HG03139 (cell line): ENCODE measurements at regions not wholly inside any gene's neighbourhood (a gene's known extent, or its start where the extent isn't known, plus 50 kb on each side); places are given as distances from the start of the nearest gene placed in this dataset.

Experiments
- ATAC-seq: cut with Tn5 transposase; IDR thresholded peaks from one replicate; pipeline ENCODE4 v1.9.1; 2021; ENCODE audit not compliant: unreplicated experiment

DNA sequence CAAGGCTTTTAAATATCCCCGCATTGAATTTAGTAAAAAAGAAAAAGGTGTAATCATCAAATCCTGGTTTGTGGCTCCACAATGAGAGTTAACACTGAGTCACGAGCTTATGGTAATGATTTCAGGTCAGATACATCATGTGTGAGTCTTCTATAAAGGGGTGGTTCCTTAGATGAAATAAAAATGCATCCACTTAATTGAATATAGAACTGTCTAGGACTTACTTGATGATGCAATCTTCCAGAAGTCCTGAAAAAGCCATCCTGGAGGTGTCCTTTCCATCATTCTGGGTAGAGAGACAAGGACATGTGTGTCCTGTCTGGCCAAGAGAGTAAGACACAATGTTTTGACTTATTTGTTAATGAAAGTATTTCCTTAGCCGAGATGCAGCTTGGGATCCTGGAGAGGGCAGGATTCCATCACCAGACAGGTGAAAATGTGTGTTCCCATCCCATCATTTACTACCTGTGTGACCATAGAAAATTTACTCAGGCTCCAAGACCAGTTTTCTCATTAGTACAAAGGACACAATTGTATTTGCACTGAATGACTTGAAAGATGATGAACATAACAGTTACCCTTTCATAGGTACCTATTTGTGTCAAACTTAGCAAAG is 1539.8 kb upstream of the PIK3C3 start:
- ATAC-seq, result no peak

DNA sequence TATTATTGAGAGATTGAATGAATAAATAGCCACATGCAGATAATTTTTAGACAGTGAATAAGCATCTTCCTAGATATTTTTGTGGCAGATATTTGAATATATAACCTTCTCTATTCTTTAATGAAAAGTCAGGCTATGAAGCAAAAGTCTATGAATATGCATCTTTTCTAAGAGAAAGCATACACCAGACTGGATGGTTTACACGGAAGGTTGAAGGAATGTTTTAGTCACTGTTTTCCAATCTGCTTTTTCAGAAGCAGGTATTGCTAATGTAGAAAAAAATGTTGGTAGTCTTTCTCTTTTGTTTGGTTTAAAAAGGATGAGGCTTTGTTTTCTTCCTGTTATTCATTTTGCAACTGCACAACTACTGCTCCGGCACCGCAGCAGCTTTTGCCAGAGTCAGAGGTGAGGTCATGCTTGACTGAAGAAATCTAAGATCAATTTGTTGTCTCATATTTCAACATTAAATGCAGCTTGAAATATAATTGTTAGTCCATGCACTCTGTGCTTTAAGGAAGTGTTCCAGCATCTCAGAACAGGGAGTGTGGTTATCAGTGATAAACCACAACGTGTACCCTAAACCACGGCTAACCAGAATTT is 1540.8 kb upstream of the PIK3C3 start:
- ATAC-seq, result no peak

DNA sequence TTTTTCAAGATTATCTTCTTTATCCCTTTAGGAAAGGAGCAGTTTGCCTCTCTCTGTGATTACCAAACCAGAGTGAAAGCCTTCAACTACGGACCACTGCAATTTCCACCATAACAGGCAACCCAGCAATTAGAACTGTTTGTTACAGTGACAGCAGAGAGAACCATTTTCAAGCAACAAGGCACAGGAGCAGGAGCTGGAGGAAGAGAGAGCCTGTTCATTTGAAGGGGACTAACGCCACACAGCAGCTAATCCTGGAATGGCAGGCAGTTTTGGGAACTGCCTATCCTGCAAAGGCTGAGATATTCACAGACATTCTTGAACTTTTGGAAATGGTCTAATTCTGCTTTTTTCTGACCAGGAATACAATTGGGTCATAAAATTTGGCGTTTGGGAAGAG is 1541.9 kb upstream of the PIK3C3 start:
- ATAC-seq, result no peak

DNA sequence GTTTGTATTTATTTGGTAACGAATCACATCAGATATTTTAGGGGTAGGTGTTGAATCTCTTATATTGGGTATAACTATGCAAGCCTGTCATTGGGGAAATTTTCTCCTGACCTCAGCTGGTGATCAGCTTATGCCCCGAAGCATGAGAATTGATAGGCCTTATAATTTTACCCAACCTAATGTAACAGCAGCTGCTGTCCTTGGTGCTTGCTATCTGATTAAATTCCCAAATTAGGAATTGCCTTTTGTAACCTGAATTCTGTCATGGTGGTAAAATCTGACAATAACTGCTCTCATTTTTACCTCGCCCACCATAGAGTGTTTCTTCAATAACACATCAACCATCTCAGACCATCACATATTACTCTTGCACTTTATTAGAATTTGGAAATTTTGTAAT is 1542.6 kb upstream of the PIK3C3 start:
- ATAC-seq, result no peak

DNA sequence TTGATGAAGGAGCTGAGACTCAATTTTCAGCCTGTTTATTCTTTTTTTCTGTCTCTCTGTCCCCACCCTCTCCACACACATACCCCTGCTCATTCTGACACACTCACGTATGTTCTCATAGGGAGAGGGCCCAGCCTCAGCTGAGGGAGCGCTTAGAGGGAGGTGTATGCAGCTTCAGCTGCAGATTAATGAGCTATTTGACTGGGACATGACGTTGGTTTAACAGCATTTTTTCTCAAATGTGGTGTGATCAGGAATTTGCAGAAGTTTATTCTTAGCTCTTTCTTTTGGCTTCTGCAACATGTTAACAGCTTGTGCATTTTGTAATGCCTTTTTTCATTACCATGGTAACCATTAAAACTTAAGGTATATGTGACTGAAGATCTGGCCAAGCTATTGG is 1547.1 kb upstream of the PIK3C3 start:
- ATAC-seq, result no peak

DNA sequence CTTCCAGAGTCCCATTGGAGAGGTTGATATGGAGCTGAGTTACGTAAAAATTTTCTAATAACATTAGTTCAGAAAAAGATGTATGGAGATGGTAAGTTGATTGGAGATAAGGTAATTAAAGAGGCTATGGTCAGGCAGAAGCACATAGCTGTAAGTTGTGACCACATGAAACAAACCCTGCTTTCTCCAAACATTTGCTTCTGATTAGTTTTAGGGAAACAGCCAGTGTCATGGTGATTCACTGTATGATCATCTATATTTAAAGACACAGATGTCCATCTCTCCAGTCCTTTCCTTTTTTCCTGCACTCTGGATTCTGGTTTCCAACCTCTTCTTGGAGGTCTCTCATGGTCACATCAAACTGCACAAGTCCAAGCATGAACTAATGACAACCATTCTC is 1550.8 kb upstream of the PIK3C3 start:
- ATAC-seq, result no peak

DNA sequence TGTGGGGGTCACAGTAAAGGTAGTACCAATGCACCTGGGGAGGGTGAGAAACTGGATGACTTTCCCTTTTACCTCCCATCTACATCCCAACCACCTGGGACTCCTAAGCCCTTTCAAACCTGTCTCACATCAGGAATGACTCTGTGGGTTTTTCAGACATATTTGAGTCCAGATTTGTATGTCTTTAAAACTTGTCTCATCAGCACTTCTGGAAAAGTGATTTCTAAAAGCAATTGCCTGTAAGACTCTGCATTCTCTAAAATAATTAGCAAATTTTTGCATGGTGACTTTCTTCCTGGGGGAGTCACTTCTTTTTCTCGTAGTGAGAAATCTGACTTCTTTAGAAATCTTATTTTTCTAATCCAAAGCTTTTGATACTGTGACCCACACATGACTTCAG is 1553.0 kb upstream of the PIK3C3 start:
- no peak for ATAC-seq

DNA sequence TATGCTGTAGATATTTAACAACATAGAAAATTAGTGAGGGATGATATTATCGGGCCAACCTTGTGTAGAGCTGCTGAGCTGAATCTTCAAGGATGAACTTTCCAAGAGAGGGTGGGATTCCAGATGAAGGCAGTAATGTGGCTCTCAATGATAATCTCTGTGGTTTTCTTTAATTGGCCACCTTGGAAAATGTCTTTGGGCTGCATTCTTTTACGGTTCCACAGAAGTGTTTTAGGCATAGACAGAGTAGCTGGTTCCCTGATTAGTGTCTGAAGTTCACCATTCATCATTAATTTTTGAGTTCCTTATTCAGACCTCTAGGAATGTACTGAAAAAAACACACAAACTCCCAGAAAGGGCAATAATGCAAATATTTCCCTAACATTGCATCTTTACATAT is 1566.9 kb upstream of the PIK3C3 start:
- no peak for ATAC-seq

DNA sequence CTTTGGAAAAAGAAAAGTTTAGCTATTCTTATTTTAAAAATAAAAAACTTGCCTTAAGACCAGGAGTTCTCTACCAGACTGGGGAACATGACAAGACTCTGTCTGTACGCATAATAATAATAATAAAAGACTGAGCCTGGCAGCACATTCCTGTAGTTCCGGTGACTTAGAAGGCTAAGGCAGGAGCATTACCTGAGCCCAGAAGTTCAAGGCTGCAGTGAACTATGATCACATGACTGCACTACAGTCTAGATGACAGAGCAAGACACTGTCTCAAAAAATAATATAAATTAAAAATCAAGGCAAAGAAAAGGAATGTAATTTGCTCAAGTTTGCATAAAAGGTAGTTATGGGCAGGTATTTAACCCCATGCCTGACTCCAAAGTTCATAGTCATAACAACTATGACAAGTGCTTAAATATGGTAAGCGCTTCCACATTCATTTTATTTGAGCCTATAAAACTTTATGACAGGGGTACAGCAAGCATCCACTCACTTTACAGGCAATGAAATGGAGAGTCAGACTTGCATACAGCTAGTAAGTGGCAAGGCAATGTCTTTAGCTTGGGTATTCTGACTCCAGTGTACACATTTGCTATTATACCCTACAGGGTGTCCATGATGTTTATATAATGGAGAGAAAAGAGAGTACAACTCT is 1567.8 kb upstream of the PIK3C3 start:
- no peak for ATAC-seq

DNA sequence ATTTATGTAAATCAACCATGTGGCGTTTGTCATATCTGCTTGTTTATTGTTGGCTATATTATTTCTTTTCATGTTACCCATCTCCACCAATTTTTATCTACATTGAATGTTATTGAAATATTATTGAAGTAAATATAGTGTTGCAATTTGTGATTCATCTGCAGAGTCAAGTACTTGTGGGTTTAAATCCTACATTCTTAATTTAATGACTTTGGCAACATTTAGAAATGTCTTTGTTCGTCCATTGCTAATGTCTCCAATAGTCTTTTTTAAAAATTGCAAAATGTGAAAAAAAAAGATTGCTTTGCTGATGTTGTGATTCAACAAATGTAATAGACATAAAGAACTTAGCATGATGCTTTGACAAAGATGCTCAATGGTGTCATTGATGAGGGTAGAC is 1572.8 kb upstream of the PIK3C3 start:
- no peak for ATAC-seq

DNA sequence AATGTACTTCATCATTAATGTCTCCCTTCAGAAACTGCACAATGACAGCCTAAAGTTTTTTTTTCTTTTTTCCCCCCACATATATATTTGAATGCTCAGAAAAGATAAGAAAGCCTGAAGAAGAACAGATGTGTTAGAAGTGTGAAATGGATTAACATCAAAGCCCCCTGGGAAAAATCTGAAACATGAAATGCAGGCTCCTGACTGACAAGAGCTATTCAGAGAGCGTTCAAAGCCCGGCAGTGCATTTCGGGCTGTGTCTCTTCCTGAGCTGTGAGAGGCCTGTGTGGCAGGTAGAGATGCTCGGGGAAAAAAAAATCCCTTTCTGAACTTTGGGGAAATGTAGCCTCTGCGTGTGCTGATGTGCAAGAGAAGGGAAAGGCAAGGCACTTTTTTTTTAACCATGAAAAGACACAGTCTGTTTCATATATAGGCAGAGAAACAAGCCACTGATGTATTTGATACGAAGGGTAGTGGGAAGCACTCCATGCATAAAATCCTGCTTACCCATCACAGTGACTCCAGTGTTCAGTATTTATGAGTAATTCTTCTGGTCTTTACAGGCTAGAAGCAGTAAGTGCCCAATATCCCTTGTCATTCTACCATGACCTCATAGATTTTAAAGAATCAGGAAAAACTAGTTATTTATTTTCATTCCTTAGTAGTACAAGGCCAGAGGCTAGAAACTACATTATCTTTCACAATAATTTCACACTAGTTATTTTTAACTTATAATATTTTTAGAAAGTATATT is 1574.2 kb upstream of the PIK3C3 start:
- ATAC-seq, result no peak

DNA sequence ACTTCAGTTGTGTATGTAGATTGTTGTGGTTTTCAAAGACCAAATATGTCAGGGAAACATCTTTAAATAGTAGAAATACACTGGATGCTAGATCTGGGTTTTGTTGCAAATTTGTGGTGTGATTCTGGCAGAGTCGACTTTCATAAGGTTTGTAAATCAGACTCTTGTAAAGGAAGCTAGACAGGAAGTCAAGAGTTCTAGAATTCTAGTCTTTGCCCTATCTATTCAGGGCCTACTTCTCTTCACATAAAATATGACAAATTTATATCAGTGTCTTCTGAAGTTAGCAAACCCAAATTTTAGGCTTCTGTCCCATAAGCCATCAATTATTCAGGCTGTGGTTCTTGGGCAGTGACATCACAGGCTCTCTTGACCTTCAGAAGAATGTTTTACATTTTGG is 1579.2 kb upstream of the PIK3C3 start:
- no peak for ATAC-seq

DNA sequence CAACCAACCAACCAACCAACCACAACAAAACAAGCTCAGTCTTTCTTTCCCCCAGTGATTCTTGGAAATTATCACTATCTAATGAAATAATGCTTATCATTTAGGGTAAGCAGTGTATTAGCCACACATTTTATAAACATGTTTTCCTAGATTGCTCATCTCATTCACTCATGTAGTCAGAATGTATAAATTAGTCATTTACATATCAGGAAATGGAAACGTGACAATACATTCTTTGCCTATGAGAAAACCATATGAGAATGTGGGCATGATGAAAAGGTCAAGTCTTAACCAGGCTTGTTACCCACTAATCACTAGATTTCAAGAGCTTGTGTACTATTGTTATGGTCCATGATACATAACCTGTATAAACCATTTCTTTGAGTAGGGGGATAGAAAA is 1583.4 kb upstream of the PIK3C3 start:
- no peak for ATAC-seq

DNA sequence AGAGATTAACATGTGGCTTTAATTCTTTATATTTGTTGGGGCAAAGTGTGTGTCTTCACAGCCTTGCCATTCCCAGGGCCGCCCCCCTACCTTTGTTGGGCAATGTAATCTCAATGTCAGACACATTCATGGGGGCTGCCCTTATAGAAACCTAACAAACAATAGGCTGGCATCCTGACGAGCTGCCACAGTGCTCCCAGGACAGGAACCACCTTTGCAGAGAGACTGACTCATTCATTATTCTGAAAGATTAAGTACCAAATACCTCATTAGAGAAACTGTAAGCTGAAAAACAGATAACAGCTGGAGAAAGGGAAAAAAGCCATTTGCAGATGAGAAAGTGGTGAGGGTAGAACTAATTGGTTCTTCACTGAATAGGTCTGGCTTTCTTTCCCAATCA is 1587.5 kb upstream of the PIK3C3 start:
- ATAC-seq, result no peak

DNA sequence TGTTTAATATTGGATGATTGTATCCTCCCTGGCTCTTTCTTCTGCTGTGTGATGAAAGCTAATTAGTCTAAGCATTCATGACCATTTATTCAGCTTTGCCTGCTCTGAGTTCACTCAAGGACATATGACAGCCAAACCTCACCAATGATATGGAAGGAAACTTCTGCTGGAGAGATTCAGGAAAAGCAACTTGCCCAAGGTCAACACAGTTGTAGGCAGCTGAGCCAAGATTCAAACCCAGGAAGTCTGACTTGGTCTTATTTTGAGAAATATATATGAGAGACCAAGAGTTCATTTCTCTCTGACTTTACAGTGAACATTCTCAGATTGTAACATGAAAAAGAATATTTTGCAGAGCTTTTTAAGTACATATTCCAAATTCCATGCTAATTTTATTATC is 1588.5 kb upstream of the PIK3C3 start:
- no peak for ATAC-seq

DNA sequence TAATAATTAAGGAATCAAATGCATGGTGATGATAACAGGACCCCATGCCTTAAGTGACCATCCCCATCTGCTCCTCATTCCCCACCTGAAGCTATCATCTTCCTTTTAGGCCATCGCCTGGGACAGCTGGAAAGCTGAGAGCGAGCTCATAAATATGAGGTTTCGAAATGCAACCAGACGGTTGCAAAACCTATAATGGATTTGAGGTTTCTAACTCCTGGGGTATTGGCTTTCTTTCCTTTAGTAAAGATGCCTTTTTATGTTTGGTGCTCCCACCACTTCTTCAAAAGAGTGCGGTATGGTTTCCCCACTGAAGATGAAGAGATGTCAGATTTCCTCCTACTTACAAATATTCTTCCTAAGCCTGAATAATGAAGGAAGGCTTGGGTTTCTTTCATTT is 1589.5 kb upstream of the PIK3C3 start:
- ATAC-seq, result no peak

DNA sequence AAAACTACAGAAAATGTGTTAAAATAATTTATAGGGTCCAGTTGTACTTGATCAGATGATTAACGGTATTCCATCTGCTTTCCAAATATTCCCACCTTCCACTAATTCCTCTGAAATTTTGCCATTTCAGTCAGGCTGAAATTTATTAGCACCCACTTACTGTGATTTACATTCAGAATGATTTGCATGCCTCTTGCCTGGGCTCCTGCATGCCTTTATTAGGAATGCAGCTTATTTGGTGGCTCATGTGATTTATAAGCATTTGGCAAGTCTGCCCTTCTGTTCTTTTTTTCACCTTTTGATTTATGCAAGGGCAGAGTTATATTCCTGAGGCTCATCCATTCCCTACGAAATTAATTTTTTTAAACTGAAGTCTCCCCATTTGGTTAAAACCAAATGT is 1594.5 kb upstream of the PIK3C3 start:
- ATAC-seq, result no peak

DNA sequence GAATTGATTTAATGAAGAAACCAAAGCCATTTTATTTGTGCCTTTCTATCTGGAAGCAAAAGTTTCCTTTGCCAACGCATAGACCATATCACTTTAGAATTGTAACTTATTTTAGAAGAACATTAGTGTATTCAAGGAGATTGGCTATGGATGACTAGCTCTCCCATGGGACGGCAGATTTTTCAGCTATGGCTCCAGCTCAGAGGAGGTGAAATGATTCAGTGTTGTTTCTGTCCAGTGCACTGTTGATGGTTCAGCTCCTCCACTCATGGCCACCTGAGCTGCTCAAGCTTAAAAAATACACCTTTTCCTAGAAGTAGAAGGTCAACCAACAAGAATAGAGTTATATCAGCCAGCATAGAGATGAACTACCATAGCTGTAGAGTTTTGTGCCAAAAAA is 1597.5 kb upstream of the PIK3C3 start:
- ATAC-seq, result no peak

DNA sequence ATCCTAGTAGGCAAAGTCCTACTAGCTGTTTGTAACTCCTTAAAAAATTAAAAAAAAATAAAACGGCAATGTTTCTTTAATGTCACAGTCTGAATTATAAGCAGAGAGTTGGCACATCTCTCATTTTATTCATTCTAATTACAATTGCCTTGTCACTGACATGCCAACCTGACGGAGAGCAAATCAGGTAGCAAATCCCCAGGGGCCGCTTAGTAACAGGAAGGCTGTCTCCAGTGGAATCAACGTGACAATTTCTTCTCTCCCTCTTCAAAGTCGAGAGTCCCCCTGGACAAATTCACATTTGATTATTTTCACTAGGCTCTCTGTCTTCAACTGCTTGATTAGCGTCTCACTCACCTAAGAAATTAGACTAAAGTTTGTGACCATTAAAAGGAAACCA is 1598.9 kb upstream of the PIK3C3 start:
- no peak for ATAC-seq

DNA sequence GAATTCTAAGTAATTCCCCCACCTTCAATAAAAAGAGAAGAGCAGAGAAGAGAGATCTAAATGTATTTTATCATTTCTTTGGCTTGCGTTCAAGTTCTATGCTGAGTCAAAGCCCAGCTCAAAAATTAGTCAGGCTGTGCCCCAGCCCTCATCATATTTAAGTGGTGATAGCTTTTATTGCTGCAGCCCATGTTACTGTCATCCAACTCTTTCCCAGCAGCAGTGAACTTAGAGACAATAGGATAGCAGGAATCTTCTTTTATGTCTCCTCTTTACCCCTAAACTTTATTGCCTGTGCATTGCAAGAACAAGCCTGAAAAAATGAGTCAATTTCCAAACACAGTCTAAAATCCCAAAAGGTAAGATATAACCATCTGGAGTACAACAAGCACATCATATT is 1599.3 kb upstream of the PIK3C3 start:
- no peak for ATAC-seq

DNA sequence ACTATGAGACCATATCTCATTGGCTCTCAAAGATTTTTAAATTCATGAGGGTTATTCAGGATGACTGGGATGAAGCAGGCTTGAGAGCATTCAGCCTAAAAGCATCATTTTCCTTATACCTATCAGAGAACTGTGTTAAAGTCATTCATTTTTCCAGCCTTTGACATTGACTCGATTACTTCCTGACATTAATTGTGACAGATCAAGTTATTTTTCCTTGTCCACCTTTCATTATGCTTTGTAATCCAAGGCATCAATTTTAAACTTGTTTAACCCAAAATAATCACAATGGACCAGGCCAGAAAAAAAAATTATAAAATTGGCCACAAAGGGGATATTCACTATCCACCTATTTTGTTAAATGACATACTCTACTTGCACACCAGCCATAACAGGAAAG is 1606.8 kb upstream of the PIK3C3 start:
- no peak for ATAC-seq

DNA sequence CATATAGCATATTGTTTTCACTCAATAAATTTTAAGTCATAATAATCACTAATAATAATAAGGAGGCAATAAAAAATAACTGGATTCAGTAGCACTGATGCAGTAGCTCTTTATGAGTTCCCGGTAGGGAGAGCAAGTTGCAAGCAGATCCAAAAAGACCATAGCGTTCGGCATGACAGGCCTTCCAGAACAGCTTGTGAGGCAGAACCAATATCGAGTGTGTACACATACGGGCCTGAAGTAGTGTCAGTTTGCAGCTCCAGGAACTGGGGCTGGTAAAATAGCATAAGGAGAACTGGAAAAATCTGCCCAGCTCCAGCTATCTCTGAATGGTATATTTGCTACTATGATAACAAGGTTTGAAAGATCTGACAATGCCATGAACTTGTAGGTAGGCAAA is 1607.8 kb upstream of the PIK3C3 start:
- ATAC-seq, result no peak
